ENCODE measurements at regions not wholly inside any gene's neighbourhood (a gene's known extent, or its start where the extent isn't known, plus 50 kb on each side); places are given as distances from the start of the nearest gene placed in this dataset.

DNA sequence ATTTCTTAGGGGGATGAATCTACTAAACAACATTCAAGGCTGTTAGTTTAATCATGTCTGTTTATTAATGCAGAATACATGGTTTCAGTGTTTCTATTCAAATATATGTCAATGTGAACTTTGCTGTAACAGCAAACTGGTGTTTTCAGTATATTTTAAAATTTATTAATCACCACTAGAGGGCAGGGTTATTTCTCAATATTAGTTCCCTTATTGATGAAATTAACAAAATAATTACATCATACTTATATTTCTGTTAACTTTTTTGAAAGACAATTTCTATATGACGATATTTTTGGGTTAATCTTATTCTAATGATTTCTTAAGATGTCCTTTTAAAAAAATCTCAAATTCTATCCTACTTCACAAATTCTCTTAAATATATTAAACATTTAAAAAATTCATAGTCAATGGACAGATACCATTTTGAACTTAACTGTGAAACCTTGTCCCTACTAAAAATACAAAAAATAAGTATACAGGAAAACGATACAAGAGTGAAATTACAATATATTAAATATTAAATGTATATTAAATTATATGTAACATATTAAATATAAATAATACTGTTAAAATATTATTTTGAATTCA is 1034.1 kb upstream of the PRMT6 start:
- no peak overlapping the region for H2BK12ac ChIP-seq (ENCODE audit: low read length)
- H3K79me1 ChIP-seq (ENCODE audit: low read depth, low read length) = no peaks in the 10 kb centered on the region
- no peak overlapping the region for H2BK15ac ChIP-seq (ENCODE audit: low read length)
- no peak overlapping the region for H3K14ac ChIP-seq (ENCODE audit: low read length)
- no peak overlapping the region for H2BK120ac ChIP-seq (ENCODE audit: low read depth, low read length)
- no peak overlapping the region for H3K18ac ChIP-seq (ENCODE audit: low read length)
- H4K91ac ChIP-seq (ENCODE audit: low read depth, low read length, poor library complexity) = no peak overlapping the region
- no peak overlapping the region for H3K4me2 ChIP-seq (ENCODE audit: insufficient read depth, low read length, poor library complexity, severe bottlenecking)
- no peak overlapping the region for H2BK5ac ChIP-seq (ENCODE audit: low read length)
- H3K23ac ChIP-seq (ENCODE audit: low read depth, low read length, poor library complexity) = no peak overlapping the region
- H3K36me3 ChIP-seq (replicated peaks in 1 of 2; ENCODE audit: control insufficient read depth in 2 of 2, insufficient read depth in 2 of 2, low read length in 2 of 2) = no peaks in the 10 kb centered on the region
- no peaks in the 10 kb centered on the region for H3K4me1 ChIP-seq (ENCODE audit: control insufficient read depth in 2 of 2, insufficient read depth in 1 of 2, low read depth in 1 of 2, low read length in 2 of 2)
- no peak overlapping the region for H2AK5ac ChIP-seq (ENCODE audit: low read depth, low read length)
- no peaks in the 10 kb centered on the region for H3K27me3 ChIP-seq (ENCODE audit: control insufficient read depth in 3 of 3, insufficient read depth in 3 of 3, low read depth in 1 of 3, low read length in 3 of 3)
- H3K4me3 ChIP-seq (ENCODE audit: low read length in 2 of 2) = no peak overlapping the region
- no peak overlapping the region for H4K8ac ChIP-seq (ENCODE audit: low read depth, low read length)
- DNase-seq (ENCODE audit: low spot score) = no peak
- no peak overlapping the region for H3K9ac ChIP-seq (ENCODE audit: low read depth, low read length, poor library complexity)
- no peak overlapping the region for H3K4ac ChIP-seq (ENCODE audit: low read length)
- H2AFZ ChIP-seq (ENCODE audit: low read length) = no peak overlapping the region
- no peaks in the 10 kb centered on the region for H3K9me3 ChIP-seq (replicated peaks in 1 of 2; ENCODE audit: control insufficient read depth in 2 of 2, insufficient read depth in 1 of 2, low read depth in 1 of 2, low read length in 2 of 2)
- WGBS, 2 donors (ENCODE audit: extremely low coverage in 2 of 2, insufficient read length in 2 of 2, insufficient replicate concordance in 1 of 2) = no CpG with 5 or more reads among the region's 2 CpGs
- H3K27ac ChIP-seq (replicated peaks; ENCODE audit: low read length) = no peak overlapping the region

- no peaks in the 10 kb centered on the region for H3K36me3 ChIP-seq (replicated peaks in 1 of 2; ENCODE audit: control insufficient read depth in 2 of 2, insufficient read depth in 2 of 2, low read length in 2 of 2)
- WGBS, 2 donors (ENCODE audit: extremely low coverage in 2 of 2, insufficient read length in 2 of 2, insufficient replicate concordance in 1 of 2) = no CpG with 5 or more reads among the region's 2 CpGs
These were observed 1028.6 kb upstream of the PRMT6 start for GRCh38 chr1:106027871-106028270.

DNA sequence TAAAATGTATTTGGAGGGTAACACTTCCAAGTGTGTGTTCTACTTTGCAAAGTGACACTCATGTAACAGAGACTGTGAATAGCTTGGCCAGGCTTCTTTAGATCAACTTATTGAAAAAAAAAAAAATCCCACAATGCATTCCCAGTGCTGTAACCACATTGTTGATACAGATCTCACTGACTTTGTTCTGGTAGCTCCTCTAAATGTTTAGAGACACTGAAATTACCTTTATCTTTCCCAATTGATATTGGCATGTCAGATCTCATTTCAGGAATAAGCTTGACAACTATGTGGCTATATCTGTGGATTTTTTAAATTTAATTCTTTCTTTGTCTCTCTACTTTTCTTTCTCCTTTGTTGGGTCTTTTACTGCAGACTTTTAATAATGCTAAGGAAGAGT is 1018.9 kb upstream of the PRMT6 start:
- DNase-seq (ENCODE audit: low spot score) = no peak
- no peak overlapping the region for H3K9ac ChIP-seq (ENCODE audit: low read depth, low read length, poor library complexity)
- H3K27ac ChIP-seq (replicated peaks; ENCODE audit: low read length) = no peak overlapping the region
- no peaks in the 10 kb centered on the region for H3K9me3 ChIP-seq (replicated peaks in 1 of 2; ENCODE audit: control insufficient read depth in 2 of 2, insufficient read depth in 1 of 2, low read depth in 1 of 2, low read length in 2 of 2)
- H2BK5ac ChIP-seq (ENCODE audit: low read length) = no peak overlapping the region
- no peak overlapping the region for H3K4ac ChIP-seq (ENCODE audit: low read length)
- H3K4me2 ChIP-seq (ENCODE audit: insufficient read depth, low read length, poor library complexity, severe bottlenecking) = no peak overlapping the region
- H3K14ac ChIP-seq (ENCODE audit: low read length) = no peak overlapping the region
- no peaks in the 10 kb centered on the region for H3K79me1 ChIP-seq (ENCODE audit: low read depth, low read length)
- no peak overlapping the region for H3K4me3 ChIP-seq (ENCODE audit: low read length in 2 of 2)
- no peaks in the 10 kb centered on the region for H3K27me3 ChIP-seq (ENCODE audit: control insufficient read depth in 3 of 3, insufficient read depth in 3 of 3, low read depth in 1 of 3, low read length in 3 of 3)
- H3K36me3 ChIP-seq (replicated peaks in 1 of 2; ENCODE audit: control insufficient read depth in 2 of 2, insufficient read depth in 2 of 2, low read length in 2 of 2) = no peaks in the 10 kb centered on the region
- H3K23ac ChIP-seq (ENCODE audit: low read depth, low read length, poor library complexity) = no peak overlapping the region
- no peak overlapping the region for H4K8ac ChIP-seq (ENCODE audit: low read depth, low read length)
- H2BK120ac ChIP-seq (ENCODE audit: low read depth, low read length) = no peak overlapping the region
- H2BK12ac ChIP-seq (ENCODE audit: low read length) = no peak overlapping the region
- H3K4me1 ChIP-seq (ENCODE audit: control insufficient read depth in 2 of 2, insufficient read depth in 1 of 2, low read depth in 1 of 2, low read length in 2 of 2) = no peaks in the 10 kb centered on the region
- no peak overlapping the region for H3K18ac ChIP-seq (ENCODE audit: low read length)
- no peak overlapping the region for H2AFZ ChIP-seq (ENCODE audit: low read length)
- no peak overlapping the region for H2BK15ac ChIP-seq (ENCODE audit: low read length)
- H2AK5ac ChIP-seq (ENCODE audit: low read depth, low read length) = no peak overlapping the region
- no peak overlapping the region for H4K91ac ChIP-seq (ENCODE audit: low read depth, low read length, poor library complexity)

More at GRCh38 chr1:106027871-106028270, 1028.6 kb upstream of the PRMT6 start:
- no peak overlapping the region for H3K23ac ChIP-seq (ENCODE audit: low read depth, low read length, poor library complexity)
- H3K4me2 ChIP-seq (ENCODE audit: insufficient read depth, low read length, poor library complexity, severe bottlenecking) = no peak overlapping the region
- H2AFZ ChIP-seq (ENCODE audit: low read length) = no peak overlapping the region
- no peak overlapping the region for H4K91ac ChIP-seq (ENCODE audit: low read depth, low read length, poor library complexity)
- H3K9me3 ChIP-seq (replicated peaks in 1 of 2; ENCODE audit: control insufficient read depth in 2 of 2, insufficient read depth in 1 of 2, low read depth in 1 of 2, low read length in 2 of 2) = no peaks in the 10 kb centered on the region
- H3K79me1 ChIP-seq (ENCODE audit: low read depth, low read length) = no peaks in the 10 kb centered on the region
- no peak overlapping the region for H2BK5ac ChIP-seq (ENCODE audit: low read length)
- no peak overlapping the region for H3K4me3 ChIP-seq (ENCODE audit: low read length in 2 of 2)
- no peak overlapping the region for H3K4ac ChIP-seq (ENCODE audit: low read length)
- no peak overlapping the region for H3K18ac ChIP-seq (ENCODE audit: low read length)
- no peaks in the 10 kb centered on the region for H3K4me1 ChIP-seq (ENCODE audit: control insufficient read depth in 2 of 2, insufficient read depth in 1 of 2, low read depth in 1 of 2, low read length in 2 of 2)
- H3K9ac ChIP-seq (ENCODE audit: low read depth, low read length, poor library complexity) = no peak overlapping the region
- H2BK120ac ChIP-seq (ENCODE audit: low read depth, low read length) = no peak overlapping the region
- no peak overlapping the region for H3K27ac ChIP-seq (replicated peaks; ENCODE audit: low read length)
- H2BK12ac ChIP-seq (ENCODE audit: low read length) = no peak overlapping the region
- no peak overlapping the region for H4K8ac ChIP-seq (ENCODE audit: low read depth, low read length)
- H2AK5ac ChIP-seq (ENCODE audit: low read depth, low read length) = no peak overlapping the region
- H3K14ac ChIP-seq (ENCODE audit: low read length) = no peak overlapping the region
- H3K27me3 ChIP-seq (ENCODE audit: control insufficient read depth in 3 of 3, insufficient read depth in 3 of 3, low read depth in 1 of 3, low read length in 3 of 3) = no peaks in the 10 kb centered on the region
- no peak for DNase-seq (ENCODE audit: low spot score)
- no peak overlapping the region for H2BK15ac ChIP-seq (ENCODE audit: low read length)

GRCh38 chr1:106038260-106038659 is 1018.2 kb upstream of the PRMT6 start:
- WGBS, 2 donors (ENCODE audit: extremely low coverage in 2 of 2, insufficient read length in 2 of 2, insufficient replicate concordance in 1 of 2) = no CpG with 5 or more reads among the region's 1 CpG
- Histone ChIP-seq H3K4me2 (ENCODE audit: insufficient read depth, low read length, poor library complexity, severe bottlenecking) (no peak overlapping the region), H3K4ac (ENCODE audit: low read length) (no peak overlapping the region), H2AFZ (ENCODE audit: low read length) (no peak overlapping the region), H2BK5ac (ENCODE audit: low read length) (no peak overlapping the region), H2BK120ac (ENCODE audit: low read depth, low read length) (no peak overlapping the region), H4K8ac (ENCODE audit: low read depth, low read length) (no peak overlapping the region), H3K14ac (ENCODE audit: low read length) (no peak overlapping the region), H3K4me1 (ENCODE audit: control insufficient read depth in 2 of 2, insufficient read depth in 1 of 2, low read depth in 1 of 2, low read length in 2 of 2) (no peaks in the 10 kb centered on the region), H2BK15ac (ENCODE audit: low read length) (no peak overlapping the region), H3K18ac (ENCODE audit: low read length) (no peak overlapping the region), H3K23ac (ENCODE audit: low read depth, low read length, poor library complexity) (no peak overlapping the region), H4K91ac (ENCODE audit: low read depth, low read length, poor library complexity) (no peak overlapping the region), H2AK5ac (ENCODE audit: low read depth, low read length) (no peak overlapping the region), H2BK12ac (ENCODE audit: low read length) (no peak overlapping the region), H3K27me3 (ENCODE audit: control insufficient read depth in 3 of 3, insufficient read depth in 3 of 3, low read depth in 1 of 3, low read length in 3 of 3) (no peaks in the 10 kb centered on the region), H3K4me3 (ENCODE audit: low read length in 2 of 2) (no peak overlapping the region), H3K9ac (ENCODE audit: low read depth, low read length, poor library complexity) (no peak overlapping the region), H3K79me1 (ENCODE audit: low read depth, low read length) (no peaks in the 10 kb centered on the region), H3K36me3 (replicated peaks in 1 of 2; ENCODE audit: control insufficient read depth in 2 of 2, insufficient read depth in 2 of 2, low read length in 2 of 2) (no peaks in the 10 kb centered on the region), H3K27ac (replicated peaks; ENCODE audit: low read length) (no peak overlapping the region), H3K9me3 (replicated peaks in 1 of 2; ENCODE audit: control insufficient read depth in 2 of 2, insufficient read depth in 1 of 2, low read depth in 1 of 2, low read length in 2 of 2) (no peaks in the 10 kb centered on the region)
- DNase-seq (ENCODE audit: low spot score) = no peak
